Nucleus accumbens (tissue), 56 donors: ENCODE measurements at regions not wholly inside any gene's neighbourhood (a gene's known extent, or its start where the extent isn't known, plus 50 kb on each side); places are given as distances from the start of the nearest gene placed in this dataset.

Source experiments
- DNase-seq, 56 donors: peaks; one replicate each; lab custom pipeline; 2025; lab: John Stamatoyannopoulos, UW

GRCh38 chrY:19167319-19168201 lies 394.0 kb upstream of the HSFY2 start:
- no peak for DNase-seq

DNA sequence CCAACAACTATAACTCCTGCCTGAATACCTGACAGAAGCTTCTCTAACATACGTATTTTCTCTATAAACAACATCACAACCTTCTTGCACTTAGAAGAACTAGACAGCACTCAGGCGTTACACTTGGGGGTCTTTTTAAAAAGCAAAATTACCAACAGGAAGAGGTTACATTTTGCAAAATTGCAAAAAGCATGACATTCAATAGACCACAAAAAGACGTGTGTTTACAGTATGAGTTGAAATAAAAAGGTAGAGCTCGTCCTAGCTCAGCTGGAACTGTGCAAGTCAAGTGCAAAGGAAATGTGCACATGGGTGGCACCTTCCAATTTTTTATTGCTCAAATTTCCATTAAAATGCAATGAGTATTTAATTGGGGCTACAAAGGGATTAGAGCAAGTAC lies 375.2 kb upstream of the HSFY2 start:
- no peak for DNase-seq

GRCh38 chrY:19146296-19146695 lies 372.8 kb upstream of the HSFY2 start:
- no peak for DNase-seq

- DNase-seq, result no peak
Observed at GRCh38 chrY:19142093-19142492, 368.6 kb upstream of the HSFY2 start.

DNA sequence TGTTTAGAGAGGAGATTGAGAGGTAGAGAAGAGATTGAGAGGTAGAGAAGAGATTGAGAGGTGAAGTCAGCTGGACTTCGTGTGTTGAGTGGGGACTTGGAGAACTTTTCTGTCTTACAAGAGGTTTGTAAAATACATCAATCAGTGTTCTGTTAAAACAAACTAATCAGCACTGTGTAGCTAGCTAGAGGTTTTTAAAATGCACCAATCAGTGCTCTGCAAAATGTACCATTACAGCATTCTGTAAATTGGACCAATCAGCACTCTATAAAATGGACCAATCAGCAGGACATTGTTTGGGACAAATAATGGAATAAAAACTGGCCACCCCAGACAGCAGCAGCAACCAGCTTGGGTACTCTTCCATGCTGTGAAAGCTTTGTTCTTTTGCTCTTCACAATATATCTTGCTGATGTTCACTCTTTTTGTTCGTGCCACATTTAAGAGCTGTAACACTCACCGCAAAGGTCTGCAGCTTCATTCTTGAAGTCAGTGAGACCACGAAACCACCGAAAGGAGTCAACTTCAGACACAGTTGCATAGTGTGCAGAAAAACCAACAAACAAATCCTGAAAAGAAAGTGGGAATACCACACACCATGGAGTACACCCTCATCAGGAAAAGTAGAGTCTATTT lies 366.9 kb upstream of the HSFY2 start:
- DNase-seq, result no peak

GRCh38 chrY:19134426-19134825 lies 360.9 kb upstream of the HSFY2 start:
- no peak for DNase-seq

GRCh38 chrY:19130569-19131358 lies 357.2 kb upstream of the HSFY2 start:
- no peak for DNase-seq

- DNase-seq, result no peak
Observed at GRCh38 chrY:19126889-19127288, 353.4 kb upstream of the HSFY2 start.

DNA sequence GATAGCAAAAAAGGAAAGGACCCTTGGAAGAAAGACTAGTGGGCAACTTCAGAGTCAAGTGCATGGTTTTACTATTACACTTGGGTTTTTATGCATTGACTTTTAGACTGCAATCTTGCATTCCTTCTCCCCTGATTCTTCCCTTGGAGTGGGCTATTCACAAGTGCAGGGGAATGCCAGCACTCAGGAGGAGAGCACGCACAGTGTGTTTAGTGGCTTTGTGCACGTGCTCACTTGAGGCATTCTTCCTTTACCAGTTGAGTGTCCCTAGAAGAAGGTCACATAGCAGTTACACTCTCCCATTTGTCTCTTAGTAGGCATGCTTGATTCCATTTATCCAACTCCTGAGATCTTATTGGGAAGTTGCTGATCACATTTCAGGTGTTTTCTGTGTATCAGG lies 351.1 kb upstream of the HSFY2 start:
- DNase-seq, result no peak

GRCh38 chrY:19122450-19122849 lies 348.9 kb upstream of the HSFY2 start:
- DNase-seq, result no peak

- no peak for DNase-seq
Observed at GRCh38 chrY:19098349-19098748, 324.8 kb upstream of the HSFY2 start.

DNA sequence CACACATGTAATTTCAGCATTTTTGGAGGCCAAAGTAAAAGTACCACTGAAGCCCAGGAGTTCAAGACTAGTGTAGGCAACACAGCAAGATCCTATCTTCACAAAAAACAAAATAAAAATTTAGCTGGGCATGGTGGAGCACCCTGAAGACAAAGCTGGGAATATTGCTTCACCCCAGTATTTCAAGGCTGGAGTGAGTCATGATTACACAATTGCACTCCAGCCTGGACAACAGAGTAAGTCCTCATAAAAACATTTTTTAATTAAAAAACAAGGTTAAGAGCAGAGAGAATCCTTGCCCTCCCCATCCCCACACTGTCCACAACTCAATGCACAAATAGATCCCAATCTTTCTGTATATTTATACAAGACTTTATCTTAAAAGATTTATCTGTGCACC lies 321.9 kb upstream of the HSFY2 start:
- DNase-seq, result no peak

DNA sequence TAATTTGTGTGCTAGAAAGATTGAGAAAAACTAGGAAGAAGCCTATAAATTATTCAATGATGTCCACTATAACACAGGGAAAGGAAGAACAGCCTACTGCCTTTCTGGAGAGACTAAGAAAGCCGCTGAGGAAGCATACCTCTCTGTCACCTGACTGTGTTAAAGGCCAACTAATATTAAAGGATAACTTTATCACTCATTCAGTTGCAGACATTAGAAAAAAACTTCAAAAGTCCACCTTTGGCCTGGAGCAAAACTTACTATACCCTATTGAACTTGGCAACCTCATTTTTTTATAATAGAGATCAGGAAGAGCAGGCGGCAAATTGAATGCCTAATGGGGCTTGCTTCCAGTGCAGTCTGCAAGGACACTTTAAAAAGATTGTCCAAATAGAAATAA lies 309.5 kb upstream of the HSFY2 start:
- DNase-seq, result no peak

DNA sequence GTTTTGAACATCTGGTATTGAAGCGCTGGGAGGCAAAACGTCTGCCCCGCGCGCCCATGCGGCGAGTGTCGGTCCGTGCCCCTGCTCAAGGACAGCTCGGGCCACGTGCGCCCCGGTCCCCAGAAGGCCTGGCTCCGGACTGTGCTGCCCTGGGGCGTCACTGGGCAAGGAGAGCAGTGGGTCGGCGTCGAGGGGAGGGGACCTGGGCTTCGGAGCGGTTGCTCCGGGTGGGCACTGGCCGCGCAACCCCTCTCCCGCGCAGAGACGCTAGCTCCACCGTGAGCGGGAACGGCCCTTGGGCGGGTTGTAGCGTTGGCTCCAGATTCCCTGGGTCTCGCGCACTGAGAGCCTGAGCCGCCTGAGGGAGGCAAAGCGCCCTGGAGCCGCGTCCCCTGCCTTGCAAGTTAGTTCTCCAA lies 304.2 kb upstream of the HSFY2 start:
- peak in 23 of 56 donors; percentile 0 to 52 (median 13) for DNase-seq

DNA sequence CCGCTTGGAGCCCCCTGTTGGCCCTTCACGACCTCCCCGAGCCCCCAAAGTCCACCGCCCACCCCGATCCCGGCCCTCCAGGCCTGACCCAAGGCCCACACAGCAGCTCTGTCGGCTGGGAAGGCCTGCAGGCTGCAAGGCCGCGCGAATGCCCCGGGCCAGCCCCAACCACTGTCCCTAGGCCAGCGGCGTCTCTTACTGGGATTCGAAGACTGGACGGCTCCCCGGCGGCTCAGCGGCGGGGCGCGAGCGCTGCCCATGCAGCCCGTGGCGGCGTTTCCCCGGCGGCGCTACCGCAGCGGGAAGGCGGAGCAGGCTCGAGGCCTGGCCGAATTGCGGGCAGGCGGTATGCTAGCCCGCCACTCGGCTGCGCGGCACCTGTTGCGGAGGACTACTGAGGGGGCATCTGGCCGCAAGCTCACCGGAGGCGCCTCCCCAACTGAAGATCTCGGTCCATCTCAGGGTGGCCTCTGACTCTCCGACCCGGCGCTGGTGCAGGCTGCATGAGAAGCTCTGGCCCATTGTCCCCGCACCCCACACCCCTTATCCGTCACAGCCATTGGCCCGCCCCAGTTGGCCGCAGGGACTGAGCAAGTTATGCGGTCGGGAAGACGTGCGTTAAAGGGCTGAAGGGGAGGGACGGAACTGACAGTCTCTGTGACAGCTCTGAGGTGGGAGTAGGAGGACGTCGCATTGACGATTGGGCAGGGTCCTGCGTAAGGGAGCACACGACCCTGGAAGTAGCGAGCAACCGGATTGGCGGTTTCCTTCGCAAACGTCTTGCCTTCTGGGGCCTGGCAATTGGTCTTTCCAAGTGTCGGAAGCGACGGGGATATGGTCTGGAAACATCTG lies 303.5 kb upstream of the HSFY2 start:
- DNase-seq, result peak in 31 of 56 donors; percentile 2 to 80 (median 45)

DNA sequence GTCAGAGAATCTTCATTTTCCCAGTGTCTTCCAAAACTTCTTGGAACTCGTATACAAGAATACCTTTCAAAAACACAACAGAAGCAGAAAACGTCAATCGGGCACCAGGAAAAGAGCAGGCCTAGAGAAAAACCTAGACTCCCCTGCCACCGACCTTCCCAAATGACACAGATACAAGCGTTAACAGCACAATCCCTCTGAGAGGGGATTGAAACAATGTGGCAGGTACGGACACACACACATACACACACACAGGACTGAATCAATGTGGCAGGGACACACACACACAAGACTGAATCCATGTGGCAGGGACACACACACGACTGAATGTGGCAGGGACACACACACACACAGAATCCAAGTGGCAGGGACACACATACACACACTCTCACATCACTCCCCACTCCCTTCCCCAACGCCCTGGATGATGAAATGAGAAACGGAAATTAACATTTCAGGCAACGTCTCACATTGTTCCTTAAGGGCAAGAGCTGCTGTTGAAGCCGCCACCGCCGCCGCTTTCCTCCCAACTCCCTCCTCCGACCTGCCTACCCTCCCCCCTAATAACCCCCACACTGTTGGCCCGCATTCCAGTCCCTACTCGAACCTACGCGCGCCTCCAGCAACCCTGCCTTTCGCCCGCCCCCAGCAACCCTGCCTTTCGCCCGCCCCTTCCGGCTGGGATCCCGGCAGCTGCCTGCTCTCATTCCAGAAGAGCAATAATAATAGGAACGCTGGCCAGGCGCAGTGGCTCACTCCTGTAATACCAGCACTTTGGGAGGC lies 302.1 kb upstream of the HSFY2 start:
- peak in 30 of 56 donors; percentile 1 to 72 (median 44) for DNase-seq

GRCh38 chrY:19067435-19067834 lies 293.9 kb upstream of the HSFY2 start:
- DNase-seq, result peak in 1 of 56 donors; percentile 0

DNA sequence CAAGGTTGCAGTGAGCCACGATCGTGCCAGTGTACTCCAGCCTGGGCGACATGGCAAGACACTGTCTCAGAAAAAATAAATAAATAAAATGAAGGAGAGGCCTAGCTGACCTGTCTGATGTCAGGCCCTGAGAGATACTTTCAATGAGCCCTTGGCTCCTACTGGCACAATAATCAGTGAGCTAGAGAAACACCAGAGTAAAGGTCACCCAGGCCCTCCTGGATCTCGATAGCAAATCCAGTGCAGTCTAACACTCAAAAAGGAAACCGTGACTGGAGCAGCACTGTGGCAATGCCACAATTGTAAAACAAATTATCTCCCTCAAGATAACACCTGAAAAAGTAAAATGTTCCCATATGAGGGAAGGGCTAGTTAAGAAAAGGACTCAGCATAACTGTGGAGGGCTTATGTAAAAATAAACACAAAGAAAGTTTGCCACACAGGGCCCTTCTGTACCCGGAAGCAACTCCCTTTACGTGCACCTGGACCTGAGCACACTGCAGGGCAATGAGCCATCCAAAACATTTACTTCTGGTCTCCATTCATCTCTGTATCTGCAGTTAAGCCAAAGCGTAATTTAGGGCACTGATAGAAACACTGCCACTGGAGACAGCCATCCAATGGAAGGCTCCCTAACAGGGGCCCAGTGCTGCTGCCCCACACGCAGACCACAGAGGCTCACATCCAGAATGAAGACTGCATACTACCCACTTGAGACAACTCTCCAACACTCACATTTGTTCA lies 293.1 kb upstream of the HSFY2 start:
- DNase-seq, result no peak

DNA sequence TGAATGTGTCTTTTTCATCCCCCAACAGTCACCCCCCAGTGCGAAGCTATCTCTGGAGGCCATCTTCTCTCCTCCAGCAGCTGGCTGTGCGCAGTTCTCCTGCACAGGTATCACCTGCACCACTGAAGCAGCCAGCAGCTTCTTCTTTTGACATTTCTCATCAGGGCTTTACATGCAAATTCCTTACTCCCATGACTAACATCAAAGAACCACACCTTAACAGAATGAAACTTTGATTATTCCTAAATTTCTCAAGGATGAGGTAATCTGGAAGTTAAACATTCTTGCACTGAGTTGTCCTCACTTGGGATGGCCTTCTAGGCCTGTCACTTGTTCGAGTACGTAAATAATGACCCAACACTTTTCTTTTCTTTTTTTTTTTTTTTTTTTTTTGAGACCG lies 291.6 kb upstream of the HSFY2 start:
- no peak for DNase-seq
